Right lobe of liver (tissue), 6 donors: ENCODE measurements at regions not wholly inside any gene's neighbourhood (a gene's known extent, or its start where the extent isn't known, plus 50 kb on each side); places are given as distances from the start of the nearest gene placed in this dataset.

ENCODE experiments used
- ATAC-seq, 4 donors: fragments of 200-7000 bp; cut with Tn5 transposase; one replicate each; pipeline ENCODE4 v1.9.1; 2020; ENCODE audit warnings: mild to moderate bottlenecking in 4 of 4, moderate library complexity in 4 of 4
- DNase-seq, 3 donors: peaks; one replicate each; pipeline ENCODE4 v3.0.0-alpha.2; 2020
- H3K27ac ChIP-seq, 3 donors: fragments of 200-600 bp; one replicate each; pipeline ENCODE4 v1.8.0; 2022
- H3K27me3 ChIP-seq, 2 donors: fragments of 200-600 bp; one replicate each; pipeline ENCODE4 v1.8.0; 2022
- H3K36me3 ChIP-seq, 4 donors: fragments of 200-600 bp; sonication (generic) in 1 of 4; one replicate each; pipeline versions ENCODE4 v1.5.1 to v1.8.0; 2017 to 2022; ENCODE audit warnings: control low read depth in 1 of 4
- H3K4me1 ChIP-seq, 4 donors: fragments of 200-600 bp; sonication (generic) in 1 of 4; one replicate each; pipeline versions ENCODE4 v1.5.1 to v1.8.0; 2017 to 2022; ENCODE audit warnings: control low read depth in 1 of 4
- H3K4me3 ChIP-seq, 3 donors: fragments of 200-600 bp; one replicate each; pipeline ENCODE4 v1.8.0; 2022
- H3K9me3 ChIP-seq, 4 donors: fragments of 200-600 bp; sonication (generic) in 1 of 4; one replicate each; pipeline versions ENCODE4 v1.5.1 to v1.8.0; 2017 to 2022; ENCODE audit warnings: control low read depth in 1 of 4
- CTCF ChIP-seq, 4 donors: fragments of 200-600 bp in 3 of 4; fragments of 450-650 bp in 1 of 4; IDR thresholded peaks; one replicate each; pipeline versions ENCODE4 v1.5.1 to v1.8.0; 2016 to 2022; ENCODE audit warnings: antibody characterized with exemption in 4 of 4, mild to moderate bottlenecking in 2 of 4
- POLR2A ChIP-seq: fragments of 450-650 bp; IDR thresholded peaks from one replicate; pipeline ENCODE4 v1.6.1; 2017; ENCODE audit warnings: antibody characterized with exemption, mild to moderate bottlenecking
- WGBS: methylation state at CpG from one replicate; pipeline ENCODE4 v1.1.6; 2018; ENCODE audit warnings: low coverage, low lambda C conversion rate; ENCODE audit not compliant: insufficient coverage; ENCODE audit errors: missing lambda C conversion rate; 5-methylcytosine and 5-hydroxymethylcytosine counted together
- intact Hi-C, 2 donors: fragments of 100-400 bp; cut with DNase I; formaldehyde crosslinking; loops; one replicate each; pipeline versions ENCODE4 v1.11.2 to v1.14.1; 2022
- donor health status: DM: no; HTN: yes; CAD: no.
- donor health status: DM: no; HTN: no; CAD: no.
- donor health status: DM: no; HTN: no; CAD: no.
- donor health status: DM: no; HTN: yes; CAD: no.
- donor health status: DM: no; HTN: yes; CAD: no.

- H3K9me3 ChIP-seq, result no peaks in the 10 kb centered on the region
- no peak overlapping the region for H3K4me3 ChIP-seq
- no peaks in the 10 kb centered on the region for H3K36me3 ChIP-seq
- no peak for ATAC-seq
- intact Hi-C loops, result no loop called here
- TF ChIP-seq CTCF (IDR thresholded peaks at IDR 0.05) (no peak), POLR2A (no peak)
- 47% methylated on average over 2 of the region's 2 CpGs for WGBS
- no peaks in the 10 kb centered on the region for H3K27me3 ChIP-seq
- H3K27ac ChIP-seq, result no peak overlapping the region
- H3K4me1 ChIP-seq, result no peaks in the 10 kb centered on the region
- no peak for DNase-seq
Observed at GRCh38 chr4:179552131-179552530, 2109.9 kb upstream of the AGA start.

- Histone ChIP-seq H3K4me1 (no peaks in the 10 kb centered on the region), H3K27me3 (no peaks in the 10 kb centered on the region), H3K4me3 (no peak overlapping the region), H3K36me3 (no peaks in the 10 kb centered on the region), H3K27ac (no peak overlapping the region), H3K9me3 (no peaks in the 10 kb centered on the region)
- 55% methylated on average over 3 of the region's 4 CpGs for WGBS
- intact Hi-C loops, result no loop called here
- no peak for ATAC-seq
- DNase-seq, result no peak
- no peak for TF ChIP-seq CTCF (IDR thresholded peaks at IDR 0.05)
Observed at GRCh38 chr4:179563741-179564140, 2121.5 kb upstream of the AGA start.

- no peak for DNase-seq
- no peak for ATAC-seq
- H3K9me3 ChIP-seq, result no peaks in the 10 kb centered on the region
- 63% methylated on average over 2 of the region's 2 CpGs for WGBS
- intact Hi-C loops, result no loop called here
- H3K27me3 ChIP-seq, result no peaks in the 10 kb centered on the region
- no peak overlapping the region for H3K27ac ChIP-seq
- TF ChIP-seq POLR2A, result no peak
- no peak for TF ChIP-seq CTCF (IDR thresholded peaks at IDR 0.05)
- no peaks in the 10 kb centered on the region for H3K36me3 ChIP-seq
- H3K4me1 ChIP-seq, result no peaks in the 10 kb centered on the region
- H3K4me3 ChIP-seq, result no peak overlapping the region
Observed at GRCh38 chr4:179569549-179569948, 2127.3 kb upstream of the AGA start.

GRCh38 chr4:179582164-179582905, 2140.1 kb upstream of the AGA start:
- TF ChIP-seq CTCF (IDR thresholded peaks at IDR 0.05) (no peak), POLR2A (no peak)
- H3K27ac ChIP-seq, result no peak overlapping the region
- 52% methylated on average over 3 of the region's 3 CpGs for WGBS
- H3K36me3 ChIP-seq, result no peaks in the 10 kb centered on the region
- no peak for ATAC-seq
- H3K27me3 ChIP-seq, result no peaks in the 10 kb centered on the region
- no peaks in the 10 kb centered on the region for H3K9me3 ChIP-seq
- H3K4me1 ChIP-seq, result no peaks in the 10 kb centered on the region
- H3K4me3 ChIP-seq, result no peak overlapping the region
- intact Hi-C loops, result no loop called here
- no peak for DNase-seq
